ENCODE measurements at regions not wholly inside any gene's neighbourhood (a gene's known extent, or its start where the extent isn't known, plus 50 kb on each side); places are given as distances from the start of the nearest gene placed in this dataset.

DNA sequence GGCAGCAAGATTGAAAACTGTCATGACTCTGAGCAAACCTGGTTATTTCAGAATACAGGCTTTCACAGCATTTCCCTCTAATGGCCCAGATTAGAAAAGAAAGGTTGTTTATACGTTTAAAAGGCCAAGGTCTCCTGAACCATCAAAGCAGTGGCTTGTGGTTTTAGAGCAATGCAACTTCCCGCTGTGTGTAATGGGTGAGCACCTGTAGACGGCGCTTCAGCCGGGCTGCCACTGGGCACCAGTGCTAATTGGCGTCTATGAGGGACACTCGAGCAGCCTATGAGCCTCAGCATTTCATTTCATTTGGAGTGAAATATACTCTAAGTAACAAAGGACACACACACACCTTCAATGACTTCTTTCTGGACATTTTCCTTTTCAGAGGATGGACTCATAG lies 671.0 kb upstream of the FZD8 start:
- no peak overlapping the region for H2AFZ ChIP-seq (ENCODE audit: low read depth, low read length, poor library complexity, severe bottlenecking)
- no peaks in the 10 kb centered on the region for H3K9me2 ChIP-seq (ENCODE audit: insufficient read depth)
- ATAC-seq (no peak), DNase-seq (ENCODE audit: low read depth, low spot score) (no peak)
- H3K36me3 ChIP-seq (ENCODE audit: control insufficient read depth in 1 of 2, insufficient read depth in 2 of 2, low read length in 2 of 2): no peaks in the 10 kb centered on the region
- POLR2A ChIA-PET: no interaction called here
- RAD21 ChIA-PET (ENCODE audit: low non-redundant PET in 1 of 2, low total read pairs in 2 of 2, uncharacterized antibody in 2 of 2, unreplicated experiment in 2 of 2): no interaction called here
- no peak overlapping the region for H3K4me2 ChIP-seq (ENCODE audit: low read length)
- no peak overlapping the region for H3K27ac ChIP-seq (ENCODE audit: low read depth, low read length)
- peaks cover 4 to 8% of the 10 kb centered on the region in 2 experiments; a peak in 2 of 4 replicates for H3K9me3 ChIP-seq (ENCODE audit: control insufficient read depth in 1 of 2, insufficient read depth in 1 of 2, low read depth in 1 of 2, low read length in 2 of 2)
- no peaks in the 10 kb centered on the region for H3K79me2 ChIP-seq (ENCODE audit: insufficient read depth, low read length)
- H3K4me1 ChIP-seq (ENCODE audit: control insufficient read depth in 1 of 2, insufficient read depth in 2 of 2, low read length in 2 of 2): no peaks in the 10 kb centered on the region
- intact Hi-C loops (cut with micrococcal nuclease): no loop called here
- TF ChIP-seq ZFX (IDR thresholded peaks at IDR 0.05) (no peak), CEBPB (IDR thresholded peaks at IDR 0.05; ENCODE audit: low read depth) (no peak), POLR2AphosphoS5 (IDR thresholded peaks at IDR 0.05; ENCODE audit: low read depth, low read length) (no peak), ZNF274 (IDR thresholded peaks at IDR 0.05; ENCODE audit: low read depth, low read length) (no peak)
- CTCF ChIA-PET: no interaction called here
- H3K4me3 ChIP-seq (replicated peaks in 1 of 2; ENCODE audit: low read depth in 1 of 2, low read length in 2 of 2): no peak overlapping the region
- H3K9ac ChIP-seq (ENCODE audit: low read length): no peak overlapping the region
- BruUV-seq (replicated peaks): no TSS peak
- no peaks in the 10 kb centered on the region for H4K20me1 ChIP-seq (ENCODE audit: insufficient read depth)
- no peaks in the 10 kb centered on the region for H3K27me3 ChIP-seq (ENCODE audit: insufficient read depth, low read length)

DNA sequence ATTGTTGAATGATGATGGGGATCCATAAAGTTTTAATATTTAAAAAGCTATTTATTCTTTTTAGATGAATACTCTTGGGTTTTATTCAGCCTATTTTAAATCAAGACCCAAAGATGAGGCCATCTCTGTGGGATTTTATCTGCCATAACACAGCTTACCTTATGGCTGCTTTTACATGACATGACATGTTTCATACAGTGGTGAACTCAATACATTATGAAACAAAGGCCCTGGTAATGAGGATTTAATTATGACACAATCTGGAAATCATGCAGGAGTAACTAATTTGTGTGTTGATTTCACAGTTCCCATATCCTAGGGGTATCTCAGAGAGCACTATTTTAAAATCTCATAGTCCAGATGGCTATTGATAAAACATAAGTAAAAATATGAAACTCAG lies 661.8 kb upstream of the FZD8 start:
- H3K27me3 ChIP-seq (ENCODE audit: insufficient read depth, low read length): no peaks in the 10 kb centered on the region
- ChIA-PET POLR2A (no interaction called here), RAD21 (ENCODE audit: low non-redundant PET in 1 of 2, low total read pairs in 2 of 2, uncharacterized antibody in 2 of 2, unreplicated experiment in 2 of 2) (no interaction called here), CTCF (no interaction called here)
- no peaks in the 10 kb centered on the region for H4K20me1 ChIP-seq (ENCODE audit: insufficient read depth)
- no peaks in the 10 kb centered on the region for H3K9me2 ChIP-seq (ENCODE audit: insufficient read depth)
- H3K36me3 ChIP-seq (ENCODE audit: control insufficient read depth in 1 of 2, insufficient read depth in 2 of 2, low read length in 2 of 2): no peaks in the 10 kb centered on the region
- H3K27ac ChIP-seq (ENCODE audit: low read depth, low read length): no peak overlapping the region
- no peak for DNase-seq (ENCODE audit: low read depth, low spot score)
- peaks cover 11 to 16% of the 10 kb centered on the region in 2 experiments; a peak in 2 of 4 replicates for H3K9me3 ChIP-seq (ENCODE audit: control insufficient read depth in 1 of 2, insufficient read depth in 1 of 2, low read depth in 1 of 2, low read length in 2 of 2)
- H3K4me2 ChIP-seq (ENCODE audit: low read length): no peak overlapping the region
- TF ChIP-seq RAD21 (IDR thresholded peaks at IDR 0.05; ENCODE audit: low read depth): no peak
- TF ChIP-seq EZH2phosphoT487 (IDR thresholded peaks at IDR 0.05; ENCODE audit: borderline replicate concordance): no peak
- TF ChIP-seq SIN3A (IDR thresholded peaks at IDR 0.05; ENCODE audit: low read depth): no peak
- TF ChIP-seq, protein P1, sequence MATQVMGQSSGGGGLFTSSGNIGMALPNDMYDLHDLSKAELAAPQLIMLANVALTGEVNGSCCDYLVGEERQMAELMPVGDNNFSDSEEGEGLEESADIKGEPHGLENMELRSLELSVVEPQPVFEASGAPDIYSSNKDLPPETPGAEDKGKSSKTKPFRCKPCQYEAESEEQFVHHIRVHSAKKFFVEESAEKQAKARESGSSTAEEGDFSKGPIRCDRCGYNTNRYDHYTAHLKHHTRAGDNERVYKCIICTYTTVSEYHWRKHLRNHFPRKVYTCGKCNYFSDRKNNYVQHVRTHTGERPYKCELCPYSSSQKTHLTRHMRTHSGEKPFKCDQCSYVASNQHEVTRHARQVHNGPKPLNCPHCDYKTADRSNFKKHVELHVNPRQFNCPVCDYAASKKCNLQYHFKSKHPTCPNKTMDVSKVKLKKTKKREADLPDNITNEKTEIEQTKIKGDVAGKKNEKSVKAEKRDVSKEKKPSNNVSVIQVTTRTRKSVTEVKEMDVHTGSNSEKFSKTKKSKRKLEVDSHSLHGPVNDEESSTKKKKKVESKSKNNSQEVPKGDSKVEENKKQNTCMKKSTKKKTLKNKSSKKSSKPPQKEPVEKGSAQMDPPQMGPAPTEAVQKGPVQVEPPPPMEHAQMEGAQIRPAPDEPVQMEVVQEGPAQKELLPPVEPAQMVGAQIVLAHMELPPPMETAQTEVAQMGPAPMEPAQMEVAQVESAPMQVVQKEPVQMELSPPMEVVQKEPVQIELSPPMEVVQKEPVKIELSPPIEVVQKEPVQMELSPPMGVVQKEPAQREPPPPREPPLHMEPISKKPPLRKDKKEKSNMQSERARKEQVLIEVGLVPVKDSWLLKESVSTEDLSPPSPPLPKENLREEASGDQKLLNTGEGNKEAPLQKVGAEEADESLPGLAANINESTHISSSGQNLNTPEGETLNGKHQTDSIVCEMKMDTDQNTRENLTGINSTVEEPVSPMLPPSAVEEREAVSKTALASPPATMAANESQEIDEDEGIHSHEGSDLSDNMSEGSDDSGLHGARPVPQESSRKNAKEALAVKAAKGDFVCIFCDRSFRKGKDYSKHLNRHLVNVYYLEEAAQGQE (IDR thresholded peaks at IDR 0.05; ENCODE audit: low read depth): no peak
- TF ChIP-seq ELF1 (IDR thresholded peaks at IDR 0.05; ENCODE audit: borderline replicate concordance, low read depth): no peak
- no peak for TF ChIP-seq CBX3 (IDR thresholded peaks at IDR 0.05; ENCODE audit: low read depth)
- TF ChIP-seq YY1 (IDR thresholded peaks at IDR 0.05; ENCODE audit: extremely low read depth, insufficient replicate concordance, low read depth, low read length): no peak
- TF ChIP-seq CEBPB (IDR thresholded peaks at IDR 0.05; ENCODE audit: low read depth): no peak
- TF ChIP-seq POLR2AphosphoS5 (IDR thresholded peaks at IDR 0.05; ENCODE audit: low read depth, low read length): no peak
- TF ChIP-seq MAX (IDR thresholded peaks at IDR 0.05): no peak
- no peak for TF ChIP-seq EGR1 (IDR thresholded peaks at IDR 0.05; ENCODE audit: low read depth)
- no peaks in the 10 kb centered on the region for H3K4me1 ChIP-seq (ENCODE audit: control insufficient read depth in 1 of 2, insufficient read depth in 2 of 2, low read length in 2 of 2)
- ATAC-seq: no peak
- intact Hi-C loops (cut with micrococcal nuclease): no loop called here
- no peaks in the 10 kb centered on the region for H3K79me2 ChIP-seq (ENCODE audit: insufficient read depth, low read length)
- no TSS peak for BruUV-seq (replicated peaks)
- no peak overlapping the region for H3K4me3 ChIP-seq (replicated peaks in 1 of 2; ENCODE audit: low read depth in 1 of 2, low read length in 2 of 2)
- H2AFZ ChIP-seq (ENCODE audit: low read depth, low read length, poor library complexity, severe bottlenecking): no peak overlapping the region
- H3K9ac ChIP-seq (ENCODE audit: low read length): no peak overlapping the region
